Neural cell (in vitro differentiated cells): ENCODE measurements at regions not wholly inside any gene's neighbourhood (a gene's known extent, or its start where the extent isn't known, plus 50 kb on each side); places are given as distances from the start of the nearest gene placed in this dataset.

Experiments
- EP300 ChIP-seq: fragments of 450-650 bp; conservative IDR thresholded peaks from 2 replicates; pipeline ENCODE4 v1.6.1; 2014; ENCODE audit warnings: antibody characterized with exemption, mild to moderate bottlenecking, moderate library complexity; ENCODE audit not compliant: poor library complexity, severe bottlenecking
- EZH2 ChIP-seq: fragments of 200-600, 300-800 bp; shearing (Covaris generic), sonication (generic); IDR thresholded peaks from 2 replicates; pipeline ENCODE4 v1.6.1; 2014; ENCODE audit warnings: antibody characterized with exemption, low read length, borderline replicate concordance, mild to moderate bottlenecking; ENCODE audit not compliant: insufficient read depth, poor library complexity, severe bottlenecking
- POLR2AphosphoS5 ChIP-seq: IDR thresholded peaks from 2 replicates; pipeline ENCODE4 v1.6.1; 2012
- RAD21 ChIP-seq: fragments of 450-650 bp; conservative IDR thresholded peaks from 2 replicates; pipeline ENCODE4 v1.6.1; 2014; ENCODE audit warnings: antibody characterized with exemption, mild to moderate bottlenecking, moderate library complexity
- TAF1 ChIP-seq: IDR thresholded peaks from 2 replicates; pipeline ENCODE4 v1.6.1; 2012; ENCODE audit warnings: low read depth
- TF ChIP-seq, protein P1 (sequence below): fragments of 450-650 bp; IDR thresholded peaks from 2 replicates; pipeline ENCODE4 v1.5.1; 2014; ENCODE audit warnings: antibody characterized with exemption, mild to moderate bottlenecking, moderate library complexity; ENCODE audit not compliant: poor library complexity, severe bottlenecking
- TF ChIP-seq, protein P2 (sequence below): IDR thresholded peaks from 2 replicates; pipeline ENCODE4 v1.6.1; 2012; ENCODE audit warnings: borderline replicate concordance

- TF ChIP-seq TAF1, result no peak
- TF ChIP-seq RAD21, result no peak
- TF ChIP-seq, protein P1, sequence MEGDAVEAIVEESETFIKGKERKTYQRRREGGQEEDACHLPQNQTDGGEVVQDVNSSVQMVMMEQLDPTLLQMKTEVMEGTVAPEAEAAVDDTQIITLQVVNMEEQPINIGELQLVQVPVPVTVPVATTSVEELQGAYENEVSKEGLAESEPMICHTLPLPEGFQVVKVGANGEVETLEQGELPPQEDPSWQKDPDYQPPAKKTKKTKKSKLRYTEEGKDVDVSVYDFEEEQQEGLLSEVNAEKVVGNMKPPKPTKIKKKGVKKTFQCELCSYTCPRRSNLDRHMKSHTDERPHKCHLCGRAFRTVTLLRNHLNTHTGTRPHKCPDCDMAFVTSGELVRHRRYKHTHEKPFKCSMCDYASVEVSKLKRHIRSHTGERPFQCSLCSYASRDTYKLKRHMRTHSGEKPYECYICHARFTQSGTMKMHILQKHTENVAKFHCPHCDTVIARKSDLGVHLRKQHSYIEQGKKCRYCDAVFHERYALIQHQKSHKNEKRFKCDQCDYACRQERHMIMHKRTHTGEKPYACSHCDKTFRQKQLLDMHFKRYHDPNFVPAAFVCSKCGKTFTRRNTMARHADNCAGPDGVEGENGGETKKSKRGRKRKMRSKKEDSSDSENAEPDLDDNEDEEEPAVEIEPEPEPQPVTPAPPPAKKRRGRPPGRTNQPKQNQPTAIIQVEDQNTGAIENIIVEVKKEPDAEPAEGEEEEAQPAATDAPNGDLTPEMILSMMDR, result no peak
- TF ChIP-seq POLR2AphosphoS5, result no peak
- no peak for TF ChIP-seq EZH2
- TF ChIP-seq, protein P2, sequence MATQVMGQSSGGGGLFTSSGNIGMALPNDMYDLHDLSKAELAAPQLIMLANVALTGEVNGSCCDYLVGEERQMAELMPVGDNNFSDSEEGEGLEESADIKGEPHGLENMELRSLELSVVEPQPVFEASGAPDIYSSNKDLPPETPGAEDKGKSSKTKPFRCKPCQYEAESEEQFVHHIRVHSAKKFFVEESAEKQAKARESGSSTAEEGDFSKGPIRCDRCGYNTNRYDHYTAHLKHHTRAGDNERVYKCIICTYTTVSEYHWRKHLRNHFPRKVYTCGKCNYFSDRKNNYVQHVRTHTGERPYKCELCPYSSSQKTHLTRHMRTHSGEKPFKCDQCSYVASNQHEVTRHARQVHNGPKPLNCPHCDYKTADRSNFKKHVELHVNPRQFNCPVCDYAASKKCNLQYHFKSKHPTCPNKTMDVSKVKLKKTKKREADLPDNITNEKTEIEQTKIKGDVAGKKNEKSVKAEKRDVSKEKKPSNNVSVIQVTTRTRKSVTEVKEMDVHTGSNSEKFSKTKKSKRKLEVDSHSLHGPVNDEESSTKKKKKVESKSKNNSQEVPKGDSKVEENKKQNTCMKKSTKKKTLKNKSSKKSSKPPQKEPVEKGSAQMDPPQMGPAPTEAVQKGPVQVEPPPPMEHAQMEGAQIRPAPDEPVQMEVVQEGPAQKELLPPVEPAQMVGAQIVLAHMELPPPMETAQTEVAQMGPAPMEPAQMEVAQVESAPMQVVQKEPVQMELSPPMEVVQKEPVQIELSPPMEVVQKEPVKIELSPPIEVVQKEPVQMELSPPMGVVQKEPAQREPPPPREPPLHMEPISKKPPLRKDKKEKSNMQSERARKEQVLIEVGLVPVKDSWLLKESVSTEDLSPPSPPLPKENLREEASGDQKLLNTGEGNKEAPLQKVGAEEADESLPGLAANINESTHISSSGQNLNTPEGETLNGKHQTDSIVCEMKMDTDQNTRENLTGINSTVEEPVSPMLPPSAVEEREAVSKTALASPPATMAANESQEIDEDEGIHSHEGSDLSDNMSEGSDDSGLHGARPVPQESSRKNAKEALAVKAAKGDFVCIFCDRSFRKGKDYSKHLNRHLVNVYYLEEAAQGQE, result no peak
- no peak for TF ChIP-seq EP300
Measured at GRCh38 chrY:15355321-15355720, 831.0 kb downstream of the NLGN4Y start.
